ENCODE measurements at regions not wholly inside any gene's neighbourhood (a gene's known extent, or its start where the extent isn't known, plus 50 kb on each side); places are given as distances from the start of the nearest gene placed in this dataset.
"Not testable (repeated sequence)": the region's sequence is repeated elsewhere in the genome, so short reads cannot be mapped to it uniquely, and the experiment has no call there.

DNA sequence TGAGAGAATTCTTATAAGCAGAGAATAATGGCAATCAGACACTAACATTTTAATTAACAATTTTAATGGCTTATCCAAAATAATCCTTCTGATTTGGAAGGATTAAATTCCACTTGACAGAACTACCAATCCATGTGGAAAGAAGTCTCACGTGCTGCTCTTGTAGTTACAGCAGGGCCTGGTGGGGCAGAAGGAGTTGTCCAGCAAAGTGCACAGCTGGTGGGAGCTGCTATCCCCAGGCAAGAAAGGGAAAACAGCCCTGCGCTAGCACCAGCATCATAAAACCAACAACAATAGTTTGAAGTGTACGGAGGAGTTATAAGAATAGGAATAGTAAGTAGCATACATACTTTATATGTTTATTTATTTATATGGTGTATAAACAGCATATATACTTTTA is 127.4 kb upstream of the TRIM2 start:
- no peak for DNase-seq

DNA sequence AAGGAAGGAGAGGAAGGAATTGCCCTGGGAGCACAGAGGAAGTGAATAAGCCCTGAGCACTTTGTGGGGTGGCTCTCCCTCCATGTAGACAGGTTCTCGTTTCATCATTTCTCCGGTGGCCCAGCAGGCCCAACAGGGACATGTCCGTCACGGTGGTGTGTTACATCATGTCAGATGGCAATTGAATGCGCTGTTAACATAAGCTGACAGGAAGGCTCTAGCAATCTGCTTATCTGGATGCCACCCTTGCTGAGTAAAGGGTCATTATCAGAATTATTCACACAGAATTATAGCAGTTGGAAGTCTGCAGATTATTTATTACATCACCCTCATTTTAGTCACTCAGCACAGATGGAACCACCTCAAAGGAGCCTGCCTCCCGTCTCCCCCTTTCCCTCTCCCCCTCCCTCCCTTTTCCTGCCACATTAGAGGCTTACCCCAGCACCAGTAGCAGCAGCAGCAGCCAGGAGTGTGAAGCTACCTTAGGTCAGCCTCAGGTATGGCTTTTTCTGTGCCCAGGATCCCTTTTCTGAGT is 124.3 kb upstream of the TRIM2 start:
- peak; percentile 2 for DNase-seq

- DNase-seq = no peak
Observed at GRCh38 chr4:153081006-153081580, 123.2 kb upstream of the TRIM2 start.

DNA sequence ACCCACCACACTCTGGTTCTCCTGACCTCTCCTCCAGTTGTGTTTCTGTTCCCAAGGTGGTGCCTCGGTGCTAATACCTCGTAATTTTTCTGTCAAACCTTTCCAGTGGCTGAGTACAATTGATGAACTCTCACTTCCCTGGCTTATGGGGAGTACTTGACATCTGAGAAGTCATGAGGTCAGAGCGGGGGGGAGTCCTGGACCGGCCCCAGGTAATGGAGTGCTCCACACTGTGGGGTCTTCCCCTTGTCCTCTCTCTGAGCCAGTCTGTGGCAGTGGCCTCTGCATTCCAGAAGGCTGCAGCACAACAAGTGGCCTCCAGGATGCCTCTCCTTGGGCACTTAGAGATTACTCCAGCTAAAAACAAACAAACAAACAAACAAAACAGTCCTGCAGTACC is 122.5 kb upstream of the TRIM2 start:
- no peak for DNase-seq

- DNase-seq = no peak
Observed at GRCh38 chr4:153082322-153083301, 121.6 kb upstream of the TRIM2 start.

GRCh38 chr4:153083447-153083947 is 120.7 kb upstream of the TRIM2 start:
- peak; percentile 8 for DNase-seq

DNA sequence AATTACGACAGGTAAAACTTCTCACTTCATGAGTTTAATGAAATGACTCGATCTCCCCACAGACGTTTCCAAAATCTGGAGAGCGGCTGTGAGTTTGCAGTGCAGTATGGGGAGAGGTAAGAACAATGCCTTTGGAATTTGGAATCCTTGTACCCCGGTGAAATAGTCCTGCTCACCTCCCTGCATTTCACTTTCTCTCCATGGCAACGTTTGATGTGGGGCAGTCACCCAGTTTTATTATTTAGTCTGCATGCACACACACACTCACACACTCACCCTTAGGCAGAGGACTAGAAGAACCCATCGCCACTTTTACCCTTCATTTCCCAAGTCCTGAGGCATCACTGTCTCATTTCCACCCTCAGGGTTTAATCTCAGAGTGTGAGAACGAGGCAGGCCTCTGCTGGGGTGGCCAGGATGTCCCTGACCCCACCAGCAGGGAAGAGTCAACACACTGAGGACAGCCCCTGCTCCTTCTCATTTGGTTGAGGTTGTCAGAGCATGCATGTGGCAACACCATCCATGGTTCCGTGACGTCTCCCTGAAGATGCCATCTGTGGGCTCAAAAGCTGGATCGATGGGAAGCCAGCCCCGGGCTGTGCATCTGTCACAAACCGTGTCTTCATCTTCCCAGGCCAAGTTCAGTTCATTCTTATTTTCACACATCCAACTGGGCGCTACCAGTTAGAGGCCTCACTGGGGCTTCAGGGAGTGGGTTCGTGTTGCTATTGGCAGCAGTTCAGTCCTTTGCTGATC is 119.8 kb upstream of the TRIM2 start:
- DNase-seq = no peak

DNA sequence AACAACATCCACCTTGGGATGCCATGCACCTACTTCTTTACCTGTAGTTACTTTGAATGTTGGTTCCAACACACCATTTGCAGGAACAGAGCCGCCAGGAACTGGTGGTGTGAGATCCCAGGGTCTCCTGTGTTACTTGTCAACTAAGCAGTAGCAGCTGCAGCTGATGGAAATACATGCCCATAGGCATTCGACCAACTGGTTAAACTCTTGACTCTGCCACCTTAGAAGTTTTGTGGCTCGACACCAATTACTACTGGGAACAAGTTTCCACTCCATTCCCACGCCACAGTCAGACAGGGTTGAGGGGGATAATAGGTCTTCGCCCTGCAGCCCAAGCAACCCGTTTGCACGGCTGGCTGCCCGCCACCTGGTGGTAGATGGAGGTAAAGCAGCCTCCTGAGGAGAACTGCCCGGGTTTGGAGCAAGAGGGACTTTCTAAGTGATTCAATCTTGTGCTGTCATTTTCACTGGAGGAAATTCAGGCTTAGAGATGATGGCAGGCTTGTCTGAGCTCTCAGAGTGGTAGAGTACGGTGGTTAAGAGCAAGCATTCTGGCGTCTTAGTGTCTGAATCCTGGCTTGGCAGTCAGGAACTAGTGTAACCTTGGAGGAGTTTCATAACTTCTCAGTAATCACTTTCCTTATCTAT is 119.1 kb upstream of the TRIM2 start:
- DNase-seq = peak; percentile 74

DNA sequence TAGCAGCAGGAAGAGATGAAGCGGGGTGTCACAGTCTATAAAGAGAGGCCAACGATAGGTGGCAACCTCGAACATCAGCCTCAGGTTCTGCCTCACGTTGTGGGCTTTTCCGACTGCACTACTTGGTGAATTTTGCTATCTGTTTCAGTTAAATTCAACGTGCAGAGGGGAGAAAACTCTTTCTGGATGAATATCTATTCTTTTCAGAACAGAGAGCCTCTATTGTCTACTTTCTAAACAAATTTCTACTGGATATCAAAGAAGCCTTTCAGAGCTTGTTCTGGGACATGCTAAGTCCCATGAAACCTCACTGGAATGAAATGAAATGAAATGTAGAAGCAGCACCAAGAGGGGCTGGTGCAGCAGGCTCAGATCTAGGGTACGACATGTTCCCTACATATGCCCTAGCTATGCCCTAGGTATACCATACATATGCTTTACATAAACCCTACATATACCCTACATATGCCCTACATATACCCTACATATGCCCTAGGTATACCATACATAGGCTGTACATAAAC is 116.5 kb upstream of the TRIM2 start:
- DNase-seq = no peak

- no peak for DNase-seq
Observed at GRCh38 chr4:153089742-153090141, 114.5 kb upstream of the TRIM2 start.

- DNase-seq = no peak
Observed at GRCh38 chr4:153090181-153090580, 114.1 kb upstream of the TRIM2 start.

DNA sequence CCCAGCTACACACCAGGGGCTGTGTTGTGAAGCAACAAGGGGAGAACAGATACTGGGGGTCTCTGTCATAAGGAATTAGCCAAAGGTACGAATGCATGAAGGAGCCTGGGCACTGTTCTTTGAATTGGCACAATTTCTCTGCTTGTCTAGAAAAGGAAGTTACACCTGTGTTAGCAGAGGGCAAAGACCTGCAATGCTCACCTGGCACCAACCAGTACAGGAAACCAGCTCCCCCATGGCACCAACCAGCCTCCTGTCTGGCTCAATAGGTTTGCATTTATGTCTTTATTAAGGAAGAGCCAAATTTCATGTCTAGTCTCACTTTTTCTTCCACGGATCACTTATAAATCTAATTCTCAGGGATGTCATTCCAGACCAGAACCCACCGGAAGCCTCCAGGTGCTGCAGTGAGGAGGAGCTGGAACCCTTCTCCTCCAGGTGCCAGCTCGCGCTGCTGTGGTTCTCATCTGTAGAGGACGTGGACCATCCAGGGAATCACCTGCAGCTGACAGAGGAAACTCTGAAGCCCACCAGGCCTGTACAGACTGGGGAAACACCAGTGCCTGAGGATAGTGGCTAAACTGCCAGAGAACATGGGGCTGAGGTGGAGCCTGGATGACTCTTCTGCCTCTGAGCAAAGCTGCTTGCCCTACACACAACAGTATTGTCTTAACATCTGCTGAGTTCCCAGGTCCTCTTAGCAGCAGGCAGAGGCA is 113.4 kb upstream of the TRIM2 start:
- no peak for DNase-seq

DNA sequence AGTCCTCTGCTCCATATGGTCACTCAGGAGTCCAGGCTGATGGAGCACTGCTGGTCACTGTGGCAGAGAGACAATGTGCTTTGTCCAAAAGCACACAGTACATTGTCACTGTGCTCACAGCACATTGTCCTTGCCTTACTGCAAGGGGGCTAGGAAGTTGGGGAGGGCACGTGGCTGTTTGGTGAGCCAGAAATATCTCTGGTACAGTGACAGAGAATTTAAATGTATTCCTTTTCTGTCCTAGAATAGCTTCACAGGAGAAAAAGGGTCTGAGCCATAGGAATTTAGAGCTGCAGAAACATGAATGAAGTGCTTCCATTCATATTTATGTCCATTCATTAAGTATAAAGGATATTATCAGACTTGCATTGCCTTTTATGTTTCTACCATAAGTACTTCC is 110.8 kb upstream of the TRIM2 start:
- no peak for DNase-seq

DNA sequence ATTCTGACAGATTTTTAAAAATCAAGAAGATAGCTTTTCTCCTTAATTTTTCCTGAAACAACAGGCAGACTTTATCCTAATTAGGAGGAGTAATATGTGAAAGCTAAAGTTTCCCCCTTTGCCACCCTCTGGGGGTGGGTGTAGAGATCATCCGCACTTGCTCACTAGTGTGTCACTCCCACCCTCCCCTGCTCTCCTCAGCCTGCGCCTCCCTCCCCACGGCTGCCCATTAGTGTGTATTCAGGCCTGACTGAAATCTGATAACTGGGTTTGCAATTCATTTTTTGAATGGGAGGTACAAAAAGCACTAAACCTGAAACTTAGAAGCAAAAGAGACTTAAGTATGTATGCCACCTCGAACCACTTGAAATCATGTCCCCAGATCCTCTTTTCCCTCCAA is 110.4 kb upstream of the TRIM2 start:
- no peak for DNase-seq

- DNase-seq = no peak
Observed at GRCh38 chr4:153094435-153094834, 109.8 kb upstream of the TRIM2 start.

GRCh38 chr4:153095448-153096204 is 108.6 kb upstream of the TRIM2 start:
- no peak for DNase-seq

GRCh38 chr4:153096344-153096743 is 107.9 kb upstream of the TRIM2 start:
- DNase-seq = no peak

DNA sequence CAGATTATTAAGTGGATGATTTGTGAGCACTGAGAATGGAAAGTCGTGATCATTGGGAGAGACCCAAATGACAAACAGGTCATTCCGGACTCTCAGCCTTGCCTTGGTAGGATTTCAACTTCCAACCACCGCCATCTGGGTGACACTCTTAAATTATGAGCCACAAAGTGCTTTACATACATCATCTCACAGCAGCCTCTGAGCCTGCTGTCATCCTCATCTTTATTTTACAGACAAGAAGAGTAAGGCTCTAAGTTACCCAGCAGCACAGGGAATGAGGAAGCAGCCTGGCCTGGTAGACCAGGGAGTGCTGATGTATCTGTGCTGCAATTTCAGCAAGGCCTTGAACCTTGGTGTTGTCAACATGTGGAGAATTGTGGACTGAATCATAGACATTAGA is 105.8 kb upstream of the TRIM2 start:
- no peak for DNase-seq

DNA sequence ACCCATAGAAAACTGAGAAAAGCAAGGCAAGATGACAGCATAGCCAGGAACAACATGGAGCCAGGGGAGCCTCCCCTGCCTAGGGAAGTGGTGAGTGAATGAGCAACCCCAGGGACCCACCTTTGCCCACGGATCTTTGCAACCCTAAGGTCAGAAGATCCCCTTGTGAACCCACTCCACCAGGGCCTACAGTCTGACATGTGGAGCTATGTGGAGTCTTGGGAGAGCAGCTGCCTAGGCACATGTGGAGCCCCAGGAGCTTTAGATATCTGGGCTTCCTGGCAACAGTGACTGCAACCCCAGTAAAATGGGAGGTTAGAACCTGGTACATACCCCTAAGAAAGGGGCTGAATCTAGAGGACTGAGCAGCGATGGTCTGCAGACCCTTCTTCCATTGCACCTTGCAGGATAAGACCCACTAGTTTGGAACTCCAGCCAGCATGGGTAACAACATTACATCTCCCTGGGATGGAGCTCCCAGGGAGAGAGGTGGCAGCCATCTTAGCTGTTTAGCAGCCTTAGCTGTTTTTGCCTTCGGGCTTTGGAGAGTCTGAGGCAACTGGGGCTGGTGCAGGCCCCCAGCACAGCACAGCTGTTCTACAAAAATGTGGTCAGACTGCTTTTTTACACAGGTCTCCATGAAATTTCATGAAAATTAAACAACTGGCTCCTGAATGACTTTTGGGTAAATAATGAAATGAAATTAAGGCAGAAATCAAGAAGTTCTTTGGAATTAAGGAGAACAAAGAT is 104.7 kb upstream of the TRIM2 start:
- no peak for DNase-seq

DNA sequence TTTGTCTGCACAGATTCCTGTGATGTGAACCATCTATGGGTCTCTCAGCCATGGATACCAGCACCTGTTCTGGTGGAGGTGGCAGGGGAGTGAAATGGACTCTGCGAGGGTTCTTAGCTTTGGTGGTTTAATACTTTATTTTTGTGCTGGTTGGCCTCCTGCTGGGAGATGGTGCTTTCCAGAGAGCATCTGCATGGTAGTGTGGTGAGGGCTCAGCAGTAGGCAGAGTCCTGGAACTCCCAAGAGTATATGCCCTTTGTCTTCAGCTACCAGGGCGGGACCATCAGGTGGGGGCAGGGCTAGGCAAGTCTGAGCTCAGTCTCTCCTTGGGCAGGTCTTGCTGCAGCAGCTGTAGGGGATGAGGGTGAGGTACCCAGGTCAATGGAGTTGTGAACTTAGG is 97.5 kb upstream of the TRIM2 start:
- DNase-seq = not testable (repeated sequence)

Measured in effector CD8-positive, alpha-beta T cell (primary cell).